Inflammatory macrophage (primary cell): ENCODE measurements at regions not wholly inside any gene's neighbourhood (a gene's known extent, or its start where the extent isn't known, plus 50 kb on each side); places are given as distances from the start of the nearest gene placed in this dataset.

ENCODE experiments used
- DNase-seq, 2 donors: peaks; one replicate each; pipeline ENCODE4 v3.0.0-alpha.2; 2020 to 2022

DNA sequence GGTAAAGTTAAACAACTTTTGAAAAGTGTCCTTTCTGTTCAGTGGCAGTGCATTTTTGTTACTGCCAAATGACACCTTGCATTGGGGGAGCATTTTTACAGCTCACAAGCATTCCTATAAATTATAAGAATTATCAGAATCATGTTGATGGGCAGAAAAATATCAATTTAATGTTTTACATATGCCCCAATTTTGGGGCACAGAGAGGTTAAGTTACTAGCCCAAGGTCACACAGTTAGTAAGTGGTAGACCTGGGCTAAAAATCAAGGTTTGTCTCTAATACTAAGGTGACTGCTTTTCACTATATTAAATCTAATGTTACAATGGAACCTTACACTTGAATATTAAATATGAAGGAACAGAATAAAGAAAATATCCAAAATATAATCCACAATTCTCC lies 180.1 kb upstream of the IVNS1ABP start:
- no peak for DNase-seq

DNA sequence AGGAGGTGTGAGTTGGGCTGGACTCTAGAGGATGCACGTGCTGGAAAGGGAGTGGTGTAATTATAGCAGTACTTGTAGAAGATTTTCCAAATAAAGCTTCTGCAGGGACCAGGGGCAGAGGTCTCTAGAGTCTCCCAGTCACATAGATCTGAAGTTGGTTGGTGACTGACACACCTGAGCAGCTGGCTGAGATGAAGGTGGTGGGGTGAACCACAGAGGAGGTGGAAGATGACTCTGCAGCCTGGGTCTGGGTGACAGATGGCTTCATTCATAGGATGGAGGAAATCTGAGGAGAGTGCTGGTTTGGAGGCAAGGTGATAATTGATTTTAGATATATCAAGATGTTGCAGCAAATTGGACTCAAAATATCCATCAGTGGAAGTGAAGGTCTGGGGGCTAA lies 178.9 kb upstream of the IVNS1ABP start:
- no peak for DNase-seq

DNA sequence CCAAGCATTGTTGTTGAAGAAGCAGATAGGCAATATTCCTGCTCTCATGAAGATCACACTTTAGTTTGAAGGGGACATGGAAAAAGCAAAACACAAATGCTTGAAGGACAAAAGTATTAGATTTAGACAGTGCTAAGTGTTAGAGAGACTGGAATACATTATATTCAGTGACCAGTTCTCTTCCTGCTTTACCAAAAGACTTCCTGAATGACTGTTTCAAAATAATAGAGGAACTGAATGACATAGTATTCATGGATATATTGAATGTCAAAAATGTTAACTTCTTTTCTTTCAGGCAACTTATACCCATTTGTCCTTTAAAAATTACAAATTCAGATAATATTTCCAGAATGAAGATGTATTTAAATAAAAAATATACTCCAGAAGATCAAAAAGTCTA lies 178.0 kb upstream of the IVNS1ABP start:
- DNase-seq: peak; percentile 15 to 67

DNA sequence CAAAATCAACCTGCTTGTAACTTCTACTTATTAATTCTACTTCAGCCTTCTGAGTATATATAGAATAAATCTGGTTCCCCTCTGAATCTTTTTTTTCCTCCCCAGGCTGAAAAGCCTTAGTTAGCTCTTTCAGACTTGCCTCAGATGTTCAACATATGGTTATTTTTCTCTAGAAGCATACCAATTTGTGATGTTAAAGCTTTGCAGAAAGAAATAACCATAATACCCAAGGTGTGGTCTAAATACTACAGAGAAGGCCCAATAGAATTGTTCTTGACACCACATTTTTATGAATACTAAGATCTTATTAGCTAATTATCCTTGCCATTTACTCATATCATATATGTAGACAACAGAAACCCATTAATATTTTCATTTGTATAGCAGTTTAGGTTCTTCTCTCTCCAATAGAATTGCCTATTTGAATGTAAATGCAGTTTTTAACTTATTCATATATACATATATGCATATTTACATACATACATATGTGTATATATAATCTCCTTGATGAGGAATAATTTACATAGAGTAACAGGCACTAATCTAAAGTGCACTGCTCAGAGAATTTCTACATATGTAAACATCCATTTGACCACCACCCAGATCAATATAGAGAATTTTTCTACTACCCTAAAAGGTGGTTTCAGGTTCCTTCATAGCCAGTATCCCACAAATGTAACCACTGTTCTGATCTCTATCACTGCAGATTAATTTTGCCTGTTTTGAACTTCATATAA lies 175.2 kb upstream of the IVNS1ABP start:
- DNase-seq: no peak

DNA sequence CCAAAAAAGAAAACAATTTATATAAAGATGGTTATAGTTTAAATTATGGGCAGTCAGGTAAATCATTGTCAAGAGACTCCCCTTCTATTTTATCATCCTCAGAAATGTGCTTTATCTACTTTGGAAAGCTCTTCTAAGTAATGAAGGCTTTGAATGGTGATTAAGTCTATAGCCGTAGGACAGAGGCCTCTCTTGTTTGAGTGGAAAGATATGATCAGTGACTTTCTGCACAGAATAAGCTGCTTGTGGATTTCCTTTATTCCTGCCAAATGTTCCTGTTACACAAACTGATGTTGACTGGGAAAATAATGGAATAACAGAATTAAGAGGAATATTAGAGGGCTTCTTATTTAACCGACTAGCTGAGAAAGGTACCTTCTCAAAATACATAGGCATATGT lies 174.6 kb upstream of the IVNS1ABP start:
- DNase-seq: no peak

DNA sequence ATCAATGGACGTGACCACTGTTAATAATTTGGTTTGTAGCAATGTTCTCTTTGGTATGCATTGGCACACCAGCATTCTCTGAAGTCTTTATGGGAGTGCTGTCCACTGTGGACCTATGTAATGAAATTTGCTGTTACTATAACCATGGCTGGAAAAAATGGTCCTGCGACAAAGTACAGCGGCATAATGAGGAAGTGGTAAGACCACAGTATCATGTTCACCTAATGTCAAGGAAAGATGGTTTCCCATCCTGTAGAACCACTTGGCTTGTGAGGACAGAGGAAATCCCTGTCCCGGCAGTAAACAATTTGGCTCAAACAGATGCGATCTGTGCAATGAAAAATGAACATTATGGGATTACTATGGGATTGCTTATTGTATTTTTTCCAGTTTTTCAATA lies 173.9 kb upstream of the IVNS1ABP start:
- no peak for DNase-seq

DNA sequence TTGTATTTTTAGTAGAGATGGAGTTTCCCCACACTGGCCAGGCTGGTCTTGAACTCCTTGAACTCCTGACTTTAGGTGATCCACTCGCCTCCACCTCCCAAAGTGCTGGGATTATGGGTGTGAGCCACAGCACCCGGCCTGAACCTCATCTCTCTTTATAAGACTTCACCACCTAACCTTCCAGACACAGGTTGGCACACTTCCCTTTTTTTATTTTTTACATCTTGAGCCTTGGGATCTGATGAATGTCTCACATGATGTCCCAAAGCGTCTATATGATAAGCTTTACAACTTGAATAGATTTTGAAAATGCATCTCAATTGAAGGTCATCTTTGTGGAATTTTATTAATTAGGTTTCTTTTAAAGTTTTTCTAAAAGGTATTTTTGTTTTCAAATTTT lies 172.4 kb upstream of the IVNS1ABP start:
- DNase-seq: peak in 1 of 2 donors; percentile 12

DNA sequence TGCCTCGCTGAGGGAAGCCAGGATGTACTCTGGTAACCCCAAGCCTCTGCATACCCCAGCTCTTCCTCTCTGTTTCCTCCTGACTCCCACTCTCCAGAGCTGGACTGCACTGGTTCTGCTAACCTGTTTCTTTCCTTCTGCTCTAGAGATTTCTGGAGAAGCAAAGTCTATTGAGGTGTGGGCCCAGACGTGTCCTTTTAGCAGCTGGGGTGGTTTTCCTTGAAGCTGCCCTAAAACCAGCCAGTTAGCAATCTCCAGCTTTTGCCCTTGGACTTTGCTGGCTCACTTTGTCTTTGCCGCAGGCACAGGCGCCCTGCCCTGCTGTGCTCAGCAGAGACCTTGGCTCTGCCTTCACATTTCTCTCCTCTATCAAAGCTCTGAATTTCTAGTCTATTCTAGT lies 171.8 kb upstream of the IVNS1ABP start:
- DNase-seq: peak; percentile 19 to 29

DNA sequence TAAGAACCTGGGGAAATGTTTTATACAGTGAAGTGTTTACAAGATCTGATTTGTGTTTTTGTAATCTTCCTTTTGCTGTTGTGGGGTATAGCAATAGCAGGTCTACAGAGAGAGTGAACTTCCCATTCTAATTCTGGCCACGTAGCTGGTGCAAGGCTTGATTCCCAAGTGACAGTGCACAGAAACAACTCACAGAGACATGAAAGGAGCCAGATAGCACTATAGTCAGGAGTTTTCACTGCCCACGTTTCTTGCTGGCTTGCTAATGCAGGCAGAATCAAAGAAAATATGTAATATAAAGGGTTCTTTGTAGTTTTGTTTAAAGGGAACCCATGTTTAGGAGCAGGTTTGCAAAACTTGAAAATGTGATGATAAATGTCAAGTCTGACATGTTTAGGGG lies 170.9 kb upstream of the IVNS1ABP start:
- DNase-seq: peak; percentile 36 to 52

DNA sequence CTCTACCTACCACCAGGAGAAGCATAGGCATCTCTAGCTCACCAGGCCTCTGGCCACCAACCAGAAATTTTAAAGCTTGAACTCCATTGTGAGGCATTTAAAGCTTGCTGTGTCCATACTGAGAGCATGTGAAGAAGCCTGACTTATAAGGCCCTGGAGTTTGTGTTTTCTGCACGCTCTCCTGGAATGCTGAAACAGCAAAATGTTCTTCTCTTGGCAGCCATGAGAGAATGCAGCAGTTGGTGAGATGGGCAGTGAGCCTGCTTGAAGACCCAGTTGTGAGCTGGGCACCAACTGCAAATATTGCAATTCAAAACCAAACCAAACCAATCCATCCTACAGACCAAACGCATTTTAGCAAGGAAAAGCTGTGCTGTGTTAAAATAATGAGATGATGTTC lies 170.0 kb upstream of the IVNS1ABP start:
- DNase-seq: no peak

DNA sequence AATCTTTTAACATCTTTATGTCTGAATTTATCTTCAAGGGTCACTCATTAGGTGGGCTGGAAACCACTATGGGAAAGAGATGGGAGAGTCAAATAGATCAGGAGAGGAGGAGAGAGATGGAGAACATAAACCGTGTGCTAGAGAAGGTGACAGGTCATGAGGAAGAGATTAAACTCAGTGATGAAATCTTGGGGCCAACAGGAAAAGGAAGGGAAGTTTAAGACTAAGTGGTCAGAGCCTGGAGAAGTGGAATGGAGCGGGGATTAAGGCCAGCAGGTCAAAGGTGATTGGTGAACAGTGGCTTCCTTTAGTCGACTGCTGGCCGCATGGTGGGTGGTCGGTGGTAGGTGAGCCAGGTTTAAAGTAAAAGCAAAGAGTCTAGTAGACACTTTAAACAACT lies 169.3 kb upstream of the IVNS1ABP start:
- DNase-seq: peak; percentile 22 to 30

DNA sequence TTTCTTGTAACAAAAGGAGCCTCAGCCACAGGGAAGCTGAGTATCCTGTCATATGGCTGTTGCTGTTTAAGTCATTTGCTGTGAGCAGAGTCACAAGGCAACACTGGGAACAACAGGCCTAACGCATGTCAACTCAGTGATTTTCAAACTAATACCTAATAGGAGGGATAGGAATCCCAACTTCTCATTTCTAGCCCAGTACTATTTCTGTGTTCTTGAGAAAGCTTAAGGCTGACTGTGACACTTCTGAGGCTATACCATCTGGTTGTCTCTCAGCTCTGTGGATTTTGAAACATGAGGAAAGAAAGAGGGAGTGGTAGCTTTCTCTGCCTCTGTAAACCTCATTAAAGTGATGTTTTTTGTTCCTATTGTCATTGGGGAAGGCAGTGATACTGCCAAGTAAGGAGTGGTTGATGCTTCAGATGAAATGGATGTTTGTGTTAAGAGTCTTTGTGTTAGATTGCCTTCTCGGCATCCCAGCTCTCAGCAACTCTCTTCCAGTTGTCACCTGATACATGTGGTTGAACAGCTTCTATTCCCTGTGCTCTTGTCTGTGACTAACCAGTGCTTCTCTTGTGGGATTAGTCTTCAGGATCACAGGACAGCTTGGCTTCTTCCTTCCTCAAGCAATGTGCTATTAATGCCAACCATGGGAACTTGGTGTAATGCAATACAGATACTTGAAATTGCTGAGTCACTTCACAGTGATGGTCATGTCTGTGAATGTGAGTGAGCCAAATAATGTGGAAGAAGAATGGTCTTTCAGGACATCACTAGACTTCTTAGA lies 166.8 kb upstream of the IVNS1ABP start:
- peak; percentile 91 to 92 for DNase-seq

DNA sequence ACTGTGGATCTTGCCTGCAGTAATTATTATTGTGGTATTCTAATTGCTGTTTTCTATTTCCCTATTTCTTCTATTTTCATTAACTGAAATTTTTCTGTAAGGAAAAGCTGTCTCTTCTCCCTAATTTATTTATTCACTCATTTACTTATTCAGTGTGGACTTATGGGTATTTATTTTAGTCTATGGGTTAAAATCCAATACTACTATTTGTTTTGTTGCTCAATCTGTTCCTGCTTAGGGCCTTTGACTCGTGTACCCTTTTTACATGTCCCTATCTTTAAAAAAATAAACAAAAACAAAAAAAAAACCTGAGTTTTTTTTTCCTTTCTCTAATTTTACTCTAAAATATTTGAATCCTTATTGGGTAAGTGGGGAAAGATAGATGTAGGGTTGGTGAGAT lies 166.2 kb upstream of the IVNS1ABP start:
- no peak for DNase-seq

DNA sequence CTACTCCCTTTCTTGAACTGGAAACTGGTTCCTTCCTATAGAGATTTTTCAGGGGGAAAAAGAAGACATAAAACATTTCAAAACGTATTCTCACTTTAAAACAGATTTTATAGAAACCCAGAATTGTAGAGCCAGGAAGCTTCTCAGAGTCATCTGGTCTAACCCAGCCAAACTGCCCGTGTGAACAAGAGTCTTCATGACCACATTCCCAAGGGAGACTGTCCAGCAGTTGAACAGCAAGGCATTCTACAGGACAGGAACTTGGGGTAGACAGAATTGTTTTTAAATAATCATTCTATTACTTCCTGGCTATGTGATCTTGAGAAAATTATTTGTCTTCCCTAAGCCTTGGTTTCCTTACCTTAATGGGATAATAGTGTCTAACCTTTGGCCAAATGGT lies 163.5 kb upstream of the IVNS1ABP start:
- DNase-seq: no peak

DNA sequence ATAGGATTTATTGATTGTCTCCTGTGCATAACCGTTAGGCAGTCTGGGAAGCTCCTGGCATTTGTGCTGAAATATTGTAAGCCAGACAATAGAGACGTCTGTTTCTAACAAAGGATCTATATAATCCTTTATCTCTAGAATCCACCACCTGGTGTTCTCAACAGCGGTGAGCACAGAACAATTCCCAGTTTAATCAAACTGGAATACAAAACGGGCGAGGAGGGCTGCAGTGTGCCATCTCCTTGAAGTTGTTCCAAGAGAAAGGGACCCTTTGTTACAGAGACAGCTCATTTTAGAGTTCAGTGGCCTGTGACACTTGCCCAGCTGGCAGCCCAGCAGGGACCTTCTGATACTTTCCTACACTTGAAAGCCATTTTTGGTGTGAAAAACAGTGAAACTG lies 162.8 kb upstream of the IVNS1ABP start:
- no peak for DNase-seq

DNA sequence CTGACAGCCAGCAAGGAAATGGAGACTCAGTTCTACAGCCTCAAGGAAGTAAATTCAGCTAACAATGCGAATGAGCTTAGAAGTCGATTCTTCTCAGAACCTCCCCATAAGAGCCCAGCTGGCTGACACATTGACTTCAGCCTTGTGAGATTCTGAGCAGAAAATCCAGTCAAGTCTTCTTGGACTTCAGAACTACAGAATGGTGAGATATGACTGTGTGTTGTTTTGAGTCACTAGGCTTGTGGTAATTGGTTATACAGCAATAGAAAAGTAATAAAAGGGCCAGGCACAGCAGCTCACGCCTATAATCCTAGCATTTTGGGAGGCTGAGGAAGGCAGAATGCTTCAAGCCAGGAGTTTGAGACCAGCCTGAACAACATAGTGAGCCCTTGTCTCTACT lies 161.8 kb upstream of the IVNS1ABP start:
- DNase-seq: no peak

DNA sequence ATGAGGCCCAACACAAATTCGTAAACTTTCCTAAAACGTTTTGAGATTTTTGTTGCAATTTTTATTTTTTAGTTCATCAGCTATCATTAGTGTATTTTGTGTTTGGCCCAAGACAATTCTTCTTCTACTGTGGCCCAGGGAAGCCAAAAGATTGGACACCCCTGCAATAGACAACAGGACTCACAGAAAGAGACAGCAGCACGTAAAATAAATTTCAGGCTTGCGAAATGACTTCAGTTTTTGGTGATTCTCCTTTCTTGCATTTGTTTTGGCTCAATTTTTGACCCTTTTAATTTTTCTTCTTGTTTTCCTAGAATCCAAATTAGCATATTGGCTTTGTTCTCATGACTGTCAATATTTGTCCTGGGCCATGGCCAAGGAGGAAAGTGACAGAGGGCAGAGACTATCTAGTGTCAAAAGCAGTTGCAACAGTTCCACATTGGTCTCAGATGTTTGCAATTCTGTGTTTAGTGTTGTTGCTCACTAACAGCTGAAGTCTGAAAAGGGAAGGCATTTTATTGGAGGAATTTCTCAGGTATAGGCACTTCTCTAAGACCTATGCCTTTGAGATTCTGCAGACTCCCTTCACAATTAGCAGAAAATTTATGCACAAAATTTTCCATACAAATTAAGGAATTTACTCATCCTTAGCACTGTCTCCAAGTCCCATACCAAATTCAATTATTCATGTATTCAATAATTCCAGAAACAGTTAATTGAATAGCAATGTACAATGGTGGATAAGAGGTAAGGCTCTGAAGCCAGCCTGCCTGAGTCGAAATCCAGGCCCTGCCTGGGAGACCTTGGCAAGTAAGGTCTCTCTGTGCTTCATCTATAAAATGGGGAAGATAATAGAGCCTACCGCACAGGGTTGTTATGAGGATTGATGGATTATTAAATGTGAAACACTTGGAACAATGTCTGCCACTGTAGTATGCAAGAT lies 160.9 kb upstream of the IVNS1ABP start:
- peak; percentile 71 to 74 for DNase-seq

DNA sequence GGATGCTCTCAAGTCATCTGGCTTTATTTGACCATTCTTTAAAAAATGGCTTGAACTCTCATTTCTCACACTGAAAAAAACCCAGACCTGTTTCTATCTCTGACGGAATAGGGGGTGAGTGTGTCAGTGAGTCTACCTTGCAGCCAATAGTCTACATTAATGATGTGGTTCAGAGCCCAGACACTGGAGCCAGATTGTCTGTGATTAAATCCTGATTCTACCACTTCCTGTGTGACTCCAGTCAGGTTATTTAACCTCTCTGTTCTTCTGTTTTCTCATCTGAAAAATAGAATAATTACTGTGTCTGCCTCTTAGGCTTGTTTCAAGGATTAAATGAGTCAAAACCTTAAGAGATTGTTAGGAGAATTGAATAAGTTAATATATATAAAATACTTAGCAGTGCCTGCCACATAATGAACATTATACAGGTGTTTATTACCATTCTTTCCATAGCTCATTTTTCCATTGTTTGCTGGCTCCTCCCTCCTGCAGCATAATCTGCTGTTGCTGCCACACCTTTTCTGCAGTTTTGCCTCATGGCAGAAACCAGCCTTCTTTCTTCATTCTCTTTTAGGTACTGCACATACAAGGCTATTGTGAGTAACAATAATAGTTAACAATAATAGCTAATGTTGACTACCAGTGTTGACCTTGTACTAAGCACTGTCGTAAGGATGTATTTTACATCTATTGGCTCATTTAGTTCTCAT lies 157.6 kb upstream of the IVNS1ABP start:
- no peak for DNase-seq

DNA sequence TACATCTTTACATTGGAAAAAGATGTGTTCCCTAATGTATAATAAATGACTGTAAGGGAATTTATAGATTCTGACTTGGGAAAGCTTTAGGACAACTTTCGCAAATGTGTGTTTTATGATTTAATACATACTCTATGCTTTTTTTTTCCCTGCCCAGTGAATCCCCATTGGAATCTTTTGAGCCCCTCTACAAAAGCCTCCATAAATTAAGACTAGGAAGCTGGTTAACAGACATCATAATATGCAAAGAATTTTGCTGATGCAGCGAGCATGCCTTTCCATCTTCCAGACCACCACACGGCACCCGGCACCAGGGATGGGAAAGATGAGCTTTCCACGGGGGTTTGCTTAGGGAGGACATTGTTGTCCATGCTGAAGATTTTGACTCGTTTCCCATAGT lies 156.1 kb upstream of the IVNS1ABP start:
- DNase-seq: no peak

DNA sequence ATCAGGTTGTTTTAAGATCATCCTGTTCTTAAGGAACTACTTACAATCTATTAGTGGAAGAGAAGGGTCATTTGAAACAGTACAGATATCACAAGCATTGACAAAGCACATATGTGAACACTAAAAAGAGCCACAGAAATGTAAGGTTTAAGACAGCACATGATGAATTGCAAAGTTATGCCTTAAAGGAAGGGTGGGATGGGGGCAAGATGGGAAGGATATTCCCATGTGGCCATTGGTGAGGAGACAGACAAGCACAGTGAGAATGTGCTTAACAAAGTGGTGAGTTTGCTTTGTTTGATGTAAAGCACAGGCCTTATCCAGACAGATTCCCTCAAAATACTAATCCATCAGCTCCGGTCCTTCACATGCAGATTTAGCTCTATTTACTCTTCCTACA lies 151.6 kb upstream of the IVNS1ABP start:
- DNase-seq: no peak

DNA sequence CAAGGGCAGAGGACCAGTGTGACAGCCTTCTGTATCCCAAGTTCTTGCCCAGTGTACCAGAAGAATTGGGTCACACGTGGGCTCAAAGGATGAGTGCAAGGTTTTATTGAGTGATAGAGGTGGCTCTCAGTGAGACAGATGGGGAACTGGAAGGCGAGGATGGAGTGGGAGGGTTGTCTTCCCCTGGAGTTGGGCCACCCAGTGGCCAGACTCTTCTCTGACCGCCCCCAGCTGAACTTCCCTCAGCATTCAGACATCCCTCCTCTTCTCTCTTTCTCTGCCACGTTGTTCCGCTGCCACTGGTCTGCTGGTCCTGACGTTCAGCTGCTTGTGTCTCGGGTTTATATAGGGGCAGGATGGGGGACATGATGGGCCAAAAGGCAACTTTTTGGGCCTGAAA lies 150.1 kb upstream of the IVNS1ABP start:
- DNase-seq: peak; percentile 66 to 79

DNA sequence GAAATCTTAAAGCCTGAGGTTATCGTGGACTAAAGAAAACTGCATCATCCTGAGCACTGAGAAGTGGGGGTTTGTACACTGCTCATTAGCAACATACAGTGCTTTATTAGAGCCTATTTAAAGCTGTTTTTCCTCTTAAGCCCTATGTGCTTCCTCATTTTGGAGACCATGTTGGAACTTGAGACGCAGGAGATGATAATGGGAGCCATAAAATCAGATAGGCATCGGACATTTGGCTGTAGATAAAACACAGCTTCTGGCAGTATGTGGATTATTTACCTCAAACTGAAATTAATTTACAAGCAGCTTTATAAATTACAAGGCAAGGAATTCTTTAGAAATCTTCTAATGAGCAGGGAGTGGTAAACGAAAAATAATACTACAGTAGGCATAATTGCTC lies 147.7 kb upstream of the IVNS1ABP start:
- no peak for DNase-seq

DNA sequence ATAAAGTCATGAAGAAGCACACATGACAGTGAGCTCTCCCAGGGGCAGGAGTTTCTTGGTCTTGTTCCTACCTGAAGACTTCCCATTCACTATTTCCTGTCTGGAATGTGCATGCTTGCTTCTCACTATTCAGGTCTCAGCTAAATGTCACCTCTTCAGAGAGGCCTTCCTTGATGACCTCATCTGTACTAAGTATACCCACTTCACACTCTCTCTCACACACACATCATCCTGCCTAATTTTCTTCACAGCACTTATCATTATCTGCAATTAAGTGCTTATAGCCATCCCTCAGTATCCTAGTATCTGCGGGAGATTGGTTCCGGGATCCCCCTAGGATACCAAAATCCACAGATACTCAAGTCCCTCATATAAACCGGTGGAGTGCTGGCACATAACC lies 146.4 kb upstream of the IVNS1ABP start:
- no peak for DNase-seq
